HPDE6-E6E7 (cell line): ENCODE measurements at regions not wholly inside any gene's neighbourhood (a gene's known extent, or its start where the extent isn't known, plus 50 kb on each side); places are given as distances from the start of the nearest gene placed in this dataset.

ENCODE experiments used
- DNase-seq: peaks from one replicate; pipeline ENCODE4 v3.0.0; 2011; ENCODE audit warnings: missing footprints; ENCODE audit errors: extremely low spot score

DNA sequence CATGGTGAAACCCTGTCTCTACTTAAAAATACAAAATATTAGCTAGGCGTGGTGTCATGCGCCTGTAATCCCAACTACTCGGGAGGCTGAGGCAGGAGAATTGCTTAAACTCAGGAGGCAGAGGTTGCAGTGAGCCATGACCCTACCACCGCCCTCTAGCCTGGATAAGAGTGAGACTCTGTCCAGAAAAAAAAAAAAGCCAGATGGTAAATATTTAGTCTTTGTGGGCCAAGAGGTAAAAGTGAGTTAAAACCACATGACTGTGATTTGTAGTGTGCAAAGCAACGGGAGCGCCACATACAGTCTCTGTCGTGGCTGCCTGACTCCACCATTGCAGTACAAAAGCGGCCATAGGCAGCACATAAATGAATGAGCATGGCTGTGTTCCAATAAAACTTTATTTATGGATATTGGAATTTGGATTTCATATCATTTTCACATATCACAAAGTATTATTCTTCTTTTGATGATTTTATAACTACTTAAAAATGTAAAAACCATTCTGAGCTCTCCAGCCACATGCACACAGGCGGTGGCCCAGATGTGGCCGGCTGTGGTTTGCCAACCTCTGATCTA, 51.8 kb upstream of the CASZ1 start:
- DNase-seq, result no peak

DNA sequence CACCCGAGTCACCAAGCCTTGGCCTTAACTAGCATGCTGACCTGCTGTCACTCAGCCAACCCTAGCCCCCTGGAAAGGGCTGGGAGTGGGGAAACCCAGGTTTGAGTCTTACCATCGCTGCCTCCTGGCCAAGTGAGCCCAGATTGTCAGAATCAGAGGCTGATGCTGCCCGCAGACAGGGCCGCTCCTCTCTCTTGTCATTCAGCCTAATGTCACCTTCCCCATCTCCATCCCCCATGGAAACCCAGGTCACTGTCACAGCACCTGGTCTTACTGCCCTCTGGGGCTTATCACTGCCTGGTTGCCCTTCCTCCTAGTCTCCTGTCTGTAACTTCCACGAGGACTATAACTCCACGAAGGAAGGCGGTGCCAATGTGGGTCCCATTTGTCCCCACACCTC, 53.6 kb upstream of the CASZ1 start:
- DNase-seq, result no peak

DNA sequence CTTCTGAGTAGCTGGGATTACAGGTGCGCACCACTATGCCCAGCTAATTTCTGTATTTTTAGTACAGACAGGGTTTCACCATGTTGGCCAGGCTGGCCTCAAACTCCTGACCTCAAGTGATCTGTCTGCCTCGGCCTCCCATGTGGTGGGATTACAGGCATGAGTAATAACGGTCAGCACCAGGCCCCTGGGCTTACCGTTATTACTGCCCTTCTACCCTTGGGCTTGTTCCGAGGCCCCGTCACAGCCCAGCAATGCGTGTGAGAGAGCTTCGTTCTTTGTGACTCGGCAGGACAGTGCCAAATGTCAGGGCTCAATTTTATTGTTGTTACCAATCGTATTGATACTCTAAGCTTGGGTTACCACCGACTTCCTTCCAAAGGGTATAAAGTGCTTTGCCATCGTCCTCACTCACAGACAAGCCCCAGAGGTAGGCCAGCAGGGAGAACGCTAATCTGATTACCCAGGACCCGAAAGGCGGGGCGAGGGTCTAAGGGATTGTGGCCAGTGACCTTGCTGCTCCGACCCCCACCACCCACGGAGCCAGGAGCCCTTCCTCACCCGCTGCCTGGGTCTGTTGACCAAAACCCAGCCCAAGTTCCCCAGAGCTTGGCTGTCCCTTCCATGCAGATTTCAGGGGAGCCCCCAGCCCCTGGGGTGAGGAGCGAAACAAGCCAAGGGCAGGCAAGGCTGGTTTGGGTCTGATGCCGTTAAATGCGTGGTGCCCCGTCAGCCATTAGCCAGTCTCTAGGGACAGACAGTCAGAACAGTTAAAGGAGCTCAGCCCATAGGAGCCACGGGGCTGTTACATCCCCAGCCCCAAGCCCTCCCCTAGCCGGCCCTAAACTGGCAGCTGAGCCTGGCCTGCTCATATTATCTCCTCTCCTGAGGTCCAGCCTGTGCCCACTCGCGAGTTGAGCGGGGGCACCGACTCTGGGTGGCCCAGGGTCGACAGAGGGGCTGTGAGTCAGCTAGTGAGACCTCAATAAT, 54.9 kb upstream of the CASZ1 start:
- no peak for DNase-seq

DNA sequence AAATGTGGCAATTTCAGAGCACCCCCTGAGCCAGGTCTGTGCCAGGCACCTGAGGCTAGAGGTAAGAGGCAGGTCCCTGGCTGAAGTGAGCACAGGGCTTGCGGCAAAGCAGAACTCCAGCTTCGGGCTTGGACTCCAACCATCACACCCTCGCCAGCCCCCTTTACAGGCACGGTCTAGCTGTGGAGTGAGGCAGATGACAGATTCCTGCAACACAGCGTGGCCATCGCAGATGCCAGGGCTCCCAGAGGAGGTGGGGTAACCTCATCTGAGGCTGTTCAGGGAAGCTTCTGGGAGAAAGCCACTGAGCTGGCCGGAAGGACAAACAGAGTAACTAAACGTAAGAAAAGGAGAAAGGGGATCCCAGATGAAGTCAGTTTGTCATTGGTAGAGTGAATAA, 55.6 kb upstream of the CASZ1 start:
- DNase-seq, result no peak

DNA sequence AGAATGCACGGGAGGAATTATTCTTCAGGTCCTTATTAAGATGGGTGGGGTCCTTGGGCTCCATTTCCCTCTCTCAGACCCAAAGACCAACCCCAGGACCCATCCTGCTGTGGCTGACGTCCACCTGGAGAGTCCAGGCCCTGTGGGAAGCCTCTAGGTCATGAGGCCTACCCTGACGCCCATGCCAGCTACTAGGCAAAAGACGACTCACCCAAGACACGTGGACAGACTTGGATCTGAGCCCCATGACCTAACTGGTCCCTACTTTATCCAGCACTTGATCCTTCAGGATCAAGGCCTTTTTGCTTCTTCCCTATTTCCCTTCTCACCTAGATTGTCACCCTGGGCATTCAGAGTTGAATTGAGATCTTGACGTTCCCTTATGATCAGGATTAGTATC, 56.0 kb upstream of the CASZ1 start:
- no peak for DNase-seq

DNA sequence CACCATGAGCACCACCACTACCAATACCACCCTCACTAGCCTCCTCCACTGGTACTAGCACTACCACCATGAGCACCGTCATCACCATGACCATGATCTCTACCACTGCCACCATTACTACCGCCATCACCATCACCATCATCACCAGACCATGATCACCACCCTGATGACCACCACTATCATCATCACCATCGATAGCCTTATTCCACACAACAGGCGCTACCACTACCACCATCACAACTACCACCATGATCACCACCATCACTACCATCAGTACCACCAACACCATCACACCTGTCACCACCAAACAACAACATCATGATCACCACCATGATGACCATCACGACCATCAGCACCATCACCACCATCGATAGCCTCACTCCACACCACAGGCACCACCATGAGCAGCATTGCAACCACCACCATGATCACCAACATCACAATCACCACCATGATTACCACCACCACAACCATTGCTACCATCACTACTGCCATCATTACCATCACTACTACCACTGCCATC, 56.6 kb upstream of the CASZ1 start:
- no peak for DNase-seq

DNA sequence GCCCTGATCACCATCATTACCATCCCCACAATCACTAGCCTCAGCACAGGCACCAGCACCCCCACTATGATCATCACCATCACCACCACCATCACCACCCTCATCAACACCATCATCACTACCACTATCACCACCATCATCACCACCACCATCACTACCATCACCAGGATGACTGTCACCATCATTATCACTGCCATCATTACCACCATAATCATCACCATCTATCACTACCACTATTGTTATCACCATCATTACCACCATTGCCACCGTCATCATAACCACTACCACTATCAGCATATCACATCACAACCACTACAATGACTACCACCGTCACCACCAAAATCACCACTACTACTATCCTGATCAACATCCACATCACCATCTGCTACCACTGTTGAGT, 57.3 kb upstream of the CASZ1 start:
- no peak for DNase-seq

DNA sequence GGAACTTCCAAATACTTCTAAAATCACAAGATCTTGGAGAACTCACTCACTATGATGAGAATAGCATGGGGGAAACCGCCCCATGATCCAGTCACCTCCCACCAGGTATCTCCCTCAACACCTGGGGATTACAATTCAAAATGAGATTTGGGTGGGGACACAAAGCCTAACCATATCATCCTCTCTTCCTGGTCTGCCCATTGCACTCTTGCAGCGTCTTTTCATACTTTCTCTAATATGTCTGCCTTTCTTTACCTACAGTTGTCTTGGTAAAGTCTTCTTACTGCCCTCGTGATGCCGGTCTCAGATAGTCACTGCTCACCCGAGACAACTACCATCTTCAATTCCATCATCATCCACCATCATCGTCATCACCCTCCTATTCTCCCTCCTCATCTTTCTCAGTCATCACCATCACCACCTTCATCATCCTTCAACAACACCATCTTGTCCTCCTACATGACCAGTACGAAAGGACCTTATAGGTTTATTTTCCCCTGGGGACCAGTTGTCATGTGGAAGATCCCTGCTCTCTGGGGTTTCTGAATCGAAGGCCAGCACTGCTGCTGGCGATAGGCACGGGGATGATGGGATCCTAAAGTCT, 58.5 kb upstream of the CASZ1 start:
- DNase-seq, result no peak

DNA sequence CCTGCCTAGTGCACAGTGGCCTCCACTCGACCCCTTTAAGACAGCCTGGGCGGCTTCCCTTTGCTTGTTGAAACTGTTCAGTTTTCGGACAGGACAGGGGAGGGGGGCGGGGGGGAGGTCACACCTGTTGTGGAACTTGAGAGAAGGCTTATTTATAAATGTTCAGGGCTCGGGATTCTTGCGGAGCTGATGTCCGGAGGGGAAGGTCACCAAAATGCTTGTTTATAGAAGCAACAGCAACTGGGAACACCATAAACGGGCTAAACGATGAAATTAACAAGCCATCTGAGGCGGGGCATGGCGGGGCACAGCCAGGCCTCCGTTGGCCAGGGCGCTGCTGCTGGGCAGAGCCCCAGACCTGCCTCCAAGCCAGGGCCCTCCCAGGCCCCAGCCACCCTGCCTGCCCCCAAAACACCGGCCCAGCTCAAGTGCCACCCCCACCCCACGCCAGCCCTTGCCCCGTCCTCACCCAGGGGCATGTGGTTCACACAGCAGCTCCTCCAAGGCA, 59.8 kb upstream of the CASZ1 start:
- DNase-seq, result no peak

DNA sequence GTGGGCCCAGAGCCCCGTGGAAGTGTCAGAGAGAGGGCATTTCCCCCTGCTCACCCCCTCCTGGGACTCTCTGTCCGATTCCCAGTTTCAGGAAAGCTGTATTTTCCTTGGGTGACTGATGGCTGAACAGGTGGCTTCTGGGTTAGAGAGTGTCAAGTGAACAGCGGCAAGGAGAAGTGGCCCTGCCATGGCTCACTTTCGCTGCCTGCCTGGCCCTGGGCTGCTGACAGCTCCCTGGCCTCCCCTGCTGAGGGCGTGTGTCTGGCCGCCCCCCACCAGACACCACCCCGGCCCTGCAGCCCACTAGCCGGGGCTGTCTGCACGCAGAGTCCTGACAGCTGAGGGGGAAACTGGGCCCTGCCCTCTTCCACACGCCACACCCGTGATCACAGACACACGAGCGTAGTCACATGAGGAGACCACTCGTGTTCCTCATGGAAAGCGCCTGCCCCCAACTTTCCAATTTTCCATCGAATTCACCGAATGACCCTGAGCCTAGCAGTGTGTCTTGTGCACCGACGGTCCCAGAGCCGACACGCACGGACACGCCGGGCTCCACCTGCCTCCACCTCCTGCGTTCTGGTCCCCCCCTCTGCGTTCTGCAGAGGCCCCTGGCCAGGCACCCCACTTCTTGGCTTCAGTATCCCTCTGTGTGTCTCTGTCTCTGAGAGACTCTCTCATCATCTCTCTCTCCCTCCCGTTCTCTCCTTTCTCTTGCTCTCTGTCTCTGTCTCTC, 60.6 kb upstream of the CASZ1 start:
- no peak for DNase-seq

DNA sequence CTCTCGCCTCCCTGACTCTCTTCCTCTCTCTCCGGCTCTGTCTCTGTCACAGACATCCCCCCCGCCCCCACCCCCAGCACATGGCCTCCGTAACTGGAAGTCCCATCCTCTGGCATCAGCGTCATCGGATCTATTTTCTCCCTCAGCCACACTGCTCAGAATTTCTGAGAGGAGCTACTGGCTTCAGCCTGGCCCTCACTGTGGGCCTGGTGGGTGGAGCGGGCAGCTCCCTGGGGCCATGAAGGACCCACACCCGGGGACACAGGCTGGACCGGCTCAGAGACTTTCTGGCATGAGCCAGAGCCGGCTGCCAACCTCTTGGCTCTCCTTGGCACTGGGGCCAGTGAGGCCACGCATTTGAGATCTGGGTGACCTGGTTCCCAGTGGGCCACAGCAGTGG, 61.2 kb upstream of the CASZ1 start:
- no peak for DNase-seq

DNA sequence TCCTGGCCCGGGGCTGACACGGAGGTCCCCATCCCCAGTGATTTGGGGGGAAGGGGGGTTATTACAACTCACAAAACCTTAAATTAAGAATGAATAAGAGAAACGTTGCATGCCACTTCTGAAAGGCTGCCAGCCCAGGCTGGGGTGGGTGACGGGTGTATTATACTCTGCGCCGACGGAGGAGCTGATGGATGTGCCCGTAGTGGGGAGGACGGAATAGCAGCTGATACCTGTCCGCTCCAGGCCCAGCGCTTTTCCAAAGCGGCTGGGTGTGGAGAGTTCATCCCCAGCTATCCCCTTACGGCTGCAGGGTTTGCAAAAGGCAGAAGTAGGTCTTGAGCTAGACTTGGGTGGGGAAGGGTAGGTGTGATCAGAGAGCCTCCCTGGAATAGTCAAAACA, 63.8 kb upstream of the CASZ1 start:
- no peak for DNase-seq

DNA sequence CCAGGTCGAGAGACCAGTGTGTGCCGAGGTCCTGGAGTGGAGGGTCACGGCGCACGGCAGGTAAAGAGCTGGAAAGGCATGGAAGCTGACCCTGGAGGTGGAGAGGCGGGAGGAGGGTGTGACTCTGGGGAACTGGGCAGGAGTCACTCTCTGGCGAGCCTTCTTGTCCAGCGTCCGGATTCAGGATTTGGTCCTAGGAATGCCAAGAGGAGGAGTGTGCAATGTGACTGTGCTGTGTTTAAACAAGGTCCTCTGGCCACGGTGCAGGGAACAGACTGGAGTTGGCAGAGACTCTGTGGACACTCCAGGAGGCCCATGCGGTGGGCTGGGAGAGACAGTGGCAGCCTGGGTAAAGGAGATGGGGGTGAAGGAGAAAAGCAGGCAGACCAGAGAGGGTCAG, 64.2 kb upstream of the CASZ1 start:
- no peak for DNase-seq

DNA sequence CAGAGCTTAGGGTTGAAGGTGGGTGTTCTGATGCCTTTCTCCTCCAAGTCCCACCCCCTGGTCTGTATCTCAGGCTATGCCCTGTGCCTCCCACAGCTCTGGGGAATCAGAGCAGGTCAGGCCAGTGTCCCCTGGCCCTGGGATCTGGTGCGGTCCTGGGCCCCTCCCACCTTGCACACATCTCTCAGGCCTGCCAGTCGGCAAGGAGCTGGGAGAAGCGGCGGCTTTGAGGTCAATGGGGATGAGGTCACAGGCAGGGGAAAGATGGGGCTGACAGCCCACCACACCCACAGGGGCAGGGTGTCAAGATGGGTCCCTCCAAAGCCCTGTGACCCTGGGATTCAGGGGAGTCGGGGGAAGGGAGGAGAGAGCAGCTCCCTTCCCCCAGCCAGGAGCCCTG, 65.4 kb upstream of the CASZ1 start:
- DNase-seq, result no peak

DNA sequence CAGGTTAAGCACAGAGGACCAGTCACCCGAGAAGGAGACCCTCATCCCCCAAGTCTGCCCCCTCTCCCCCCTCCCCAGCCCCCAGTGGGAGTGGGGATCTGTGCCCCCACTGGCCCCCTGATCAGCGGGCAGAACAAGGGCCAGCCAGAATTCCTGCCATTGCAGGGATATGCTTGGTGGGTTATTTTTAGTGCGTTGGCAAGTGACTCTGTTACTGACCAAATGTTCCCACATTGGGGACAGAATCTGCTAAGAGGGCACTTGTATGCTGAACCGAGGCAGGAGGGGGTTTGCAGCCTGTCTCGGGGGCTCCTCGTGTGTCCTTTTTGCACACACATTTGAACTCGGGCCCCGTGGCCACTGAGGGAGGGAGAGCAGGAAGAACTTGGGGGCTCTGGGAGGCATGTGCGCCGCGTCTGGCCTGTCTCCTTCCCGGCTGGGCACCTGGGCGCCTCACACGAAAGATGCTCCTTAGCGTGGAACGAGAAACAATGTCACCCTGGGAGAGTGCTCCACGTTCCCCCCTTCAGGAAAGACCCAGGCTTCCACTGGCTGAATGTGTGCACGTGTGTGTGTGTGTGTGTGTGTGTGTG, 66.4 kb upstream of the CASZ1 start:
- no peak for DNase-seq

DNA sequence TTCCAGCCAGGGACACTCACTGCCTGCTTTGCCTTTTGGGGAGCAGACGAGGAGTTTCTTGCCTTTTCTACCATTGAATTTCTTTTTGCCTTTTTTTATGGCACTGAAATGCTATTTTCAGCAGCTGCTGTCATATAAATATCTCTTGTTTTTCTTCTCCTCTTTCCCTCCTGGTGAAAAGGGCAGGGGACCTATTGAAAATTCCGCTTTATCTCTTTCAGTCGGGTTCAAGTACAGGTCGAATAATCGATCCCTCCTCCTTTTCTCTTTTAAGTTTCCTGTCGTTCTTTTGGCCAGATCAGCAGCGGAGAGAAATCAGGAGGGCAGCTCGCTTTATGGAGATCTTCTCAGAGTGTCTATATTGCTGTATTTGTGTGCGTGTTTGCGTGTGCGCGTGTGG, 67.4 kb upstream of the CASZ1 start:
- no peak for DNase-seq

DNA sequence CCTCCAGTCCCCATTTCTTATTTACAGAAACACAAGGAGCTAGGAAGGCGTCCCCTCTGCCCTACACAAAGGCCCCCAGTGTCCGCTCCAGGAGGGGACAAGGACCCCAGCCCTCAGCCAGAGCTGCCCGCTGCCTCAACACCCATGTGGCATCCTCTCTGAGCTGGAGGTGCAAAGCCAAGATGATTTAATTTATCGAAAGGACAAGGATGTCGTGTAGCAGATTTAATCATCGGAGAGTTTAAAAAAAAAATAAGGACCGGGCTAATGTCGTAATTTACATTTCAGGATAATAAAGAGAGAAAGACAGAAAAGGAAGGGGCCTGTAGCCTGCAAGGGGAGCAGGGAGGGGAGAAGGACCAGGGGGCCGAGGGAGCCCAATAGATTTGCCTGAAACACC, 68.3 kb upstream of the CASZ1 start:
- no peak for DNase-seq

DNA sequence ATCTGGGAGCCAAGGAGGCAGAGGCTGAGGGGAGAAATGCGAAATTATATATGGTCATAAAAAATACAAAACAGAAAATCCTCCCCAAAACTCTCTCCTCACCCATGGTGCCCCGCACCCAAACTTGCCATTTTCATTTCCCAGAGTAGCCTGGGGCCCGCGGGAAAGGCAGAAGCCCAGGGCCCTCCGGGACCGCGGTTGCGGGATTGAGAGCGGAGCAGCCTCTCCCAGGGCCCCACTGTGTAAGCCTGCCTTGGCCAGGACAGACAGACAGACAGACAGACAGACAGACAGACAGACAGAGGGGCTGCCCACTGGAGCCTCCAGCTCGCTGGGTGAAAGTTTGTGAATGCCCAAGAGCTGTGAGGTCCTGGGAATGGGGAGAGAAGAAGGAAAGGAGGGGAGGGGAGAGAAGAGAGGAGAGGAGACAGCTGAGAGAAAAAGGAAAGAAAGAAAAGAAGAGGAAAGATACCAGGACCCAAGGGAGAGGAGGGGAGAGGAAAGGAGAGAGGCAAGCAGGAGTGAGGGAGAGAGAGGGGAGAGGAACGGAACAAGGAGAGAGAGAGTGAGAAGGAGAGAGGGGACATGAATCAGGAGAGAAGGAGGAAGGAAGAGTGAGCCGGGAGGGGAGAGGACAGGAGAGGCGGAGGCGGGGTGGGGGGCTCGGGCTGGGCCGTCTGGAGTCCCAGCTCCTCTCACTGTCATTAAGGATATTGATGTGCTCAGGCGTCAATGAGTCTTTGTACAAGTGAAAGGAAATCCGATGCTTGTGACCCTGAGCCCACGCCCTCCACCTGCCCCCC, 69.3 kb upstream of the CASZ1 start:
- no peak for DNase-seq

DNA sequence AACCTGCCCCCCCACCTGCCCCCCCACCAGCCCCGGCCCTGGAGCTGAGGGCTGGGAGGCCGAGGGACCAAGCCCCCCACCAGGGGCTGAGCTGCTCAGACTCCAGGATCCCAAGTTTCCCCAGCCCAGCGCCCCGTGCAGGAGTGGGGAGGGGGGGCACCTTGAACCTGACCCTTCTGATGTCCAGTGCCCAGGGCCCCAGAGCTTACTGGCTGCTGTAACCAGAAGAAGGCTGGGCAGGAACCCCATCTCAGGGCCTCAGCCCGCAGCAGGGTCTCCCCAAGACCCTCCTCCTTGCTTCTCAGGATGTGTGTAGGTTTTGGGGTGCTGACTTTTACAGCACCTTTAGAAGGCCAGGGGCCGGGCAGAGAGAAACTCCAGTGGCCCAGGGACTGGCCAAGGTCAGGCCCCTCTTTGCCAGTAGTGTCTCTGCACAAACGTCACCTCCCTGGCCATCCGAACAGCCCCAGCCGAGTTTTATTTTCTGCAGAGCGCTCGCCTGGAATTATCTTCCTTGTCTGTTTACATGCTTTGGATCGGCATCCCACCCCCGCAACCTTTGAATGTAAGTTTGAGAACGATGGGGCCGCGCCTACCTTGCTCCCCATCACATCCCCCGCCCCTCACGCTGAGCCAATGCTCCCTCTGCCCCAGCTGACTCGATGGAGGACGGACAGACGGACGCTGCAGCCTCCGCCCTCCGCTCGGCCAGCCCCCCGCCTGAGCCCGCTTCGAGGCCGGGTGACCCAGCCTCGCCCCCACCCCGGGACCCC, 70.1 kb upstream of the CASZ1 start:
- DNase-seq, result no peak
